Hepatocyte (in vitro differentiated cells): ENCODE measurements at regions not wholly inside any gene's neighbourhood (a gene's known extent, or its start where the extent isn't known, plus 50 kb on each side); places are given as distances from the start of the nearest gene placed in this dataset.

Source experiments
- DNase-seq: peaks from one replicate; pipeline ENCODE4 v3.0.0-alpha.2; 2016; ENCODE audit warnings: low spot score
- H2AFZ ChIP-seq: fragments of 200-600 bp; sonication (generic); 2 replicates; pipeline ENCODE4 v1.6.0; 2016; ENCODE audit warnings: antibody characterized with exemption, mild to moderate bottlenecking
- H3K27ac ChIP-seq: fragments of 200-600 bp; sonication (generic); 2 replicates; pipeline ENCODE4 v1.5.1; 2016; ENCODE audit warnings: mild to moderate bottlenecking
- H3K27me3 ChIP-seq: fragments of 200-600 bp; sonication (generic); 2 replicates; pipeline ENCODE4 v1.6.1; 2016
- H3K36me3 ChIP-seq: fragments of 200-600 bp; sonication (generic); replicated peaks from 2 replicates; pipeline ENCODE4 v1.5.1; 2016; ENCODE audit warnings: low read depth; ENCODE audit not compliant: insufficient read depth
- H3K4me1 ChIP-seq: fragments of 200-600 bp; sonication (generic); 2 replicates; pipeline ENCODE4 v1.5.1; 2016; ENCODE audit warnings: mild to moderate bottlenecking, moderate library complexity; ENCODE audit not compliant: insufficient read depth
- H3K4me2 ChIP-seq: fragments of 200-600 bp; sonication (generic); 2 replicates; pipeline ENCODE4 v1.6.0; 2016
- H3K4me3 ChIP-seq: fragments of 200-600 bp; sonication (generic); 2 replicates; pipeline ENCODE4 v1.5.1; 2016; ENCODE audit warnings: mild to moderate bottlenecking
- H3K79me2 ChIP-seq: fragments of 200-600 bp; sonication (generic); 2 replicates; pipeline ENCODE4 v1.6.0; 2017; ENCODE audit warnings: mild to moderate bottlenecking
- H3K9me2 ChIP-seq: fragments of 200-600 bp; sonication (generic); replicated peaks from 2 replicates; pipeline ENCODE4 v1.6.0; 2017; ENCODE audit warnings: mild to moderate bottlenecking; ENCODE audit not compliant: insufficient read depth
- H3K9me3 ChIP-seq: fragments of 200-600 bp; sonication (generic); 2 replicates; pipeline ENCODE4 v1.5.1; 2016; ENCODE audit warnings: low read depth, mild to moderate bottlenecking
- H4K20me1 ChIP-seq: fragments of 200-600 bp; sonication (generic); 2 replicates; pipeline ENCODE4 v1.6.0; 2016; ENCODE audit warnings: mild to moderate bottlenecking; ENCODE audit not compliant: insufficient read depth, poor library complexity, severe bottlenecking
- CTCF ChIP-seq: fragments of 200-600 bp; sonication (generic); IDR thresholded peaks from 2 replicates; pipeline ENCODE4 v1.5.1; 2016; ENCODE audit warnings: antibody characterized with exemption, mild to moderate bottlenecking; ENCODE audit not compliant: poor library complexity
- EZH2 ChIP-seq: fragments of 200-600 bp; sonication (generic); IDR thresholded peaks from 2 replicates; pipeline ENCODE4 v1.6.1; 2016; ENCODE audit warnings: antibody characterized with exemption, mild to moderate bottlenecking, borderline replicate concordance
- EZH2phosphoT487 ChIP-seq: fragments of 200-600 bp; sonication (generic); IDR thresholded peaks from one replicate; pipeline ENCODE4 v1.6.1; 2018; ENCODE audit warnings: antibody characterized with exemption, mild to moderate bottlenecking, low read depth, moderate library complexity; ENCODE audit not compliant: unreplicated experiment, severe bottlenecking
- WGBS: methylation state at CpG from one replicate; pipeline ENCODE4 v1.1.6; 2016; ENCODE audit warnings: low lambda C conversion rate; ENCODE audit errors: missing lambda C conversion rate; 5-methylcytosine and 5-hydroxymethylcytosine counted together

GRCh38 chr21:18476639-18477038, 73.1 kb upstream of the TMPRSS15 start:
- TF ChIP-seq EZH2phosphoT487 (no peak), EZH2 (no peak), CTCF (no peak)
- H3K36me3 ChIP-seq = no peaks in the 10 kb centered on the region
- DNase-seq = no peak
- H3K9me2 ChIP-seq = no peaks in the 10 kb centered on the region
- no peaks in the 10 kb centered on the region for H3K4me1 ChIP-seq
- 43% methylated on average over 1 of the region's 1 CpG for WGBS
- H3K27ac ChIP-seq = no peak overlapping the region
- no peaks in the 10 kb centered on the region for H4K20me1 ChIP-seq
- no peaks in the 10 kb centered on the region for H3K79me2 ChIP-seq
- no peak overlapping the region for H3K4me3 ChIP-seq
- no peak overlapping the region for H2AFZ ChIP-seq
- no peak overlapping the region for H3K4me2 ChIP-seq
- H3K9me3 ChIP-seq = no peaks in the 10 kb centered on the region
- H3K27me3 ChIP-seq = no peaks in the 10 kb centered on the region

- no peak for TF ChIP-seq EZH2
- no peak for TF ChIP-seq EZH2phosphoT487
- TF ChIP-seq CTCF = no peak
- Histone ChIP-seq H4K20me1 (no peaks in the 10 kb centered on the region), H2AFZ (no peak overlapping the region), H3K36me3 (no peaks in the 10 kb centered on the region), H3K4me2 (no peak overlapping the region), H3K4me1 (no peaks in the 10 kb centered on the region), H3K9me2 (no peaks in the 10 kb centered on the region), H3K9me3 (no peaks in the 10 kb centered on the region), H3K79me2 (no peaks in the 10 kb centered on the region), H3K27ac (no peak overlapping the region), H3K27me3 (no peaks in the 10 kb centered on the region), H3K4me3 (no peak overlapping the region)
- 65% methylated on average over 7 of the region's 7 CpGs for WGBS
- DNase-seq = no peak
Observed at GRCh38 chr21:18477043-18477442, 73.5 kb upstream of the TMPRSS15 start.

- H2AFZ ChIP-seq = no peak overlapping the region
- H4K20me1 ChIP-seq = no peaks in the 10 kb centered on the region
- H3K27ac ChIP-seq = no peak overlapping the region
- H3K9me2 ChIP-seq = no peaks in the 10 kb centered on the region
- no peaks in the 10 kb centered on the region for H3K79me2 ChIP-seq
- 0% methylated on average over 1 of the region's 1 CpG for WGBS
- no peak overlapping the region for H3K4me2 ChIP-seq
- no peak overlapping the region for H3K4me3 ChIP-seq
- TF ChIP-seq EZH2phosphoT487 (no peak), EZH2 (no peak), CTCF (no peak)
- H3K4me1 ChIP-seq = no peaks in the 10 kb centered on the region
- DNase-seq = no peak
- H3K36me3 ChIP-seq = no peaks in the 10 kb centered on the region
- no peaks in the 10 kb centered on the region for H3K9me3 ChIP-seq
- H3K27me3 ChIP-seq = no peaks in the 10 kb centered on the region
Observed at GRCh38 chr21:18478513-18478912, 74.9 kb upstream of the TMPRSS15 start.

DNA sequence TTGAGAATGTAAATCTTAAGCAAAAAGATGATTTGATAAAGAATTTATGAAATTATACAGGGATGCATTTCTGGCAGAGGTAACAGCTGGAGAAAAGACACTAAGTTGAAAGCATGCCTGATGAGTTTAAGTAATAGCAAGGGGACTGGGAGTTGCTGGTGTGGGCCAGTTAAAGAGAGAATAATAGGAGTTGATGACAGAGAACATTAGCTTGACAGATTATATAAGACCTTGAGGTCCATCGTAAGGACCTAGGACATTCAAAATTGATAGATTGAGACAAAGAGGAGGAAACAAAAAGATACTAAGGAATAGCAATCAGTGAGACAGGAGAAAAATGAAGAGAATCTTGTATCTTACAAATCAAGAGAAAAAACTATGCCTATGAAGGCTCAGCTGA, 84.7 kb upstream of the TMPRSS15 start:
- DNase-seq = no peak
- no peaks in the 10 kb centered on the region for H3K27me3 ChIP-seq
- 95% methylated on average over 1 of the region's 1 CpG for WGBS
- no peaks in the 10 kb centered on the region for H4K20me1 ChIP-seq
- H3K4me3 ChIP-seq = no peak overlapping the region
- H3K36me3 ChIP-seq = no peaks in the 10 kb centered on the region
- H3K79me2 ChIP-seq = no peaks in the 10 kb centered on the region
- no peaks in the 10 kb centered on the region for H3K9me2 ChIP-seq
- H3K27ac ChIP-seq = no peak overlapping the region
- TF ChIP-seq EZH2 (no peak), CTCF (no peak), EZH2phosphoT487 (no peak)
- no peaks in the 10 kb centered on the region for H3K9me3 ChIP-seq
- H2AFZ ChIP-seq = no peak overlapping the region
- no peaks in the 10 kb centered on the region for H3K4me1 ChIP-seq
- H3K4me2 ChIP-seq = no peak overlapping the region
